K562 (cell line): ENCODE measurements at regions not wholly inside any gene's neighbourhood (a gene's known extent, or its start where the extent isn't known, plus 50 kb on each side); places are given as distances from the start of the nearest gene placed in this dataset.

Source experiments
- ATAC-seq: fragments of 200-7000 bp; cut with Tn5 transposase; 3 replicates; pipeline ENCODE4 v1.9.1; 2020; ENCODE audit warnings: moderate library complexity
- BruUV-seq: library from RNA; stranded (reverse); fragments of 400-500 nt; replicated peaks from 2 replicates; lab custom pipeline; 2021; lab: Mats Ljungman, UMichigan
- CTCF ChIA-PET: fragments of 300-600 bp; formaldehyde crosslinking; extraction: SDS; loops from one replicate; lab custom pipeline; 2021; ENCODE audit warnings: low intra/inter-chr PET ratio; lab: Yijun Ruan, JAX
- POLR2A ChIA-PET: fragments of 300-600, 350-650 bp; sonication (Branson Sonifier 250); formaldehyde crosslinking; extraction: SDS; loops from one replicate; lab custom pipeline; 2021; ENCODE audit warnings: antibody characterized with exemption, inconsistent platforms; lab: Yijun Ruan, JAX
- DNase-seq, 4 experiments: peaks; one replicate each; pipeline versions ENCODE4 v3.0.0 to v3.0.0-alpha.2; 2011 to 2018; ENCODE audit warnings: low spot score in 3 of 4, mixed read lengths in 3 of 4; ENCODE audit errors: extremely low read depth in 1 of 4
- FAIRE-seq: peaks from 2 replicates; lab custom pipeline; 2011; peaks lifted over from hg19 to GRCh38; lab: Jason Lieb, UNC
- H2AFZ ChIP-seq: 2 replicates; pipeline ENCODE4 v1.6.0; 2011; ENCODE audit warnings: low read depth, low read length, control low read depth, inconsistent platforms
- H3K27ac ChIP-seq: fragments of 200-600 bp; 3 replicates; pipeline ENCODE4 v1.8.0; 2011; ENCODE audit warnings: low read depth, mild to moderate bottlenecking, control low read depth, inconsistent platforms, low read length, moderate library complexity, mixed read lengths; ENCODE audit errors: extremely low read depth
- H3K27me3 ChIP-seq, 2 experiments: fragments of 300-600 bp in 1 of 2; 2 replicates in 1 of 2; 3 replicates in 1 of 2; pipeline versions ENCODE4 v1.6.0 to v1.8.0; 2011; ENCODE audit warnings: inconsistent platforms in 2 of 2, low read length in 2 of 2, mild to moderate bottlenecking in 1 of 2, mixed read lengths in 1 of 2, moderate library complexity in 1 of 2; ENCODE audit not compliant: control insufficient read depth in 2 of 2, insufficient read depth in 2 of 2
- H3K36me3 ChIP-seq: fragments of 300-600 bp; 3 replicates; pipeline ENCODE4 v1.8.0; 2011; ENCODE audit warnings: mild to moderate bottlenecking, low read length, inconsistent platforms; ENCODE audit not compliant: control insufficient read depth, insufficient read depth
- H3K4me1 ChIP-seq, 2 experiments: fragments of 200-600 bp in 1 of 2; replicated peaks in 1 of 2; 2 replicates in 1 of 2; 3 replicates in 1 of 2; pipeline versions ENCODE4 v1.5.1 to v1.8.0; 2011; ENCODE audit warnings: inconsistent platforms in 2 of 2, low read length in 2 of 2, mild to moderate bottlenecking in 1 of 2, mixed read lengths in 1 of 2, moderate library complexity in 1 of 2; ENCODE audit not compliant: control insufficient read depth in 2 of 2, insufficient read depth in 2 of 2
- H3K4me2 ChIP-seq: 2 replicates; pipeline ENCODE4 v1.6.1; 2011; ENCODE audit warnings: low read length, control low read depth, inconsistent platforms, mixed read lengths; ENCODE audit not compliant: insufficient read depth
- H3K4me3 ChIP-seq: fragments of 200-600 bp; sonication (generic), shearing (Covaris generic); 2 replicates; pipeline ENCODE4 v1.5.1; 2016; ENCODE audit warnings: control low read depth, inconsistent platforms
- H3K79me2 ChIP-seq: fragments of 200-600 bp; 3 replicates; pipeline ENCODE4 v1.8.0; 2011; ENCODE audit warnings: low read length, inconsistent platforms; ENCODE audit not compliant: control insufficient read depth, insufficient read depth
- H3K9ac ChIP-seq, 2 experiments: 2 replicates each; pipeline versions ENCODE4 v1.6.0 to v1.6.1; 2011; ENCODE audit warnings: low read depth in 2 of 2, low read length in 2 of 2, control low read depth in 1 of 2, inconsistent platforms in 1 of 2, mild to moderate bottlenecking in 1 of 2, mixed read lengths in 1 of 2; ENCODE audit not compliant: insufficient read depth in 1 of 2
- H3K9me1 ChIP-seq: one replicate; pipeline ENCODE4 v1.6.0; 2011; ENCODE audit warnings: inconsistent platforms, mild to moderate bottlenecking, low read length, moderate library complexity; ENCODE audit not compliant: control insufficient read depth, insufficient read depth
- H3K9me3 ChIP-seq: replicated peaks from 2 replicates; pipeline ENCODE4 v1.5.1; 2011; ENCODE audit warnings: low read depth, low read length, inconsistent platforms; ENCODE audit not compliant: control insufficient read depth, insufficient read depth
- H4K20me1 ChIP-seq: replicated peaks from 2 replicates; pipeline ENCODE4 v1.6.1; 2011; ENCODE audit warnings: low read length, inconsistent platforms, mixed read lengths; ENCODE audit not compliant: control insufficient read depth, insufficient read depth
- CREM ChIP-seq: IDR thresholded peaks from 2 replicates; pipeline ENCODE4 v1.6.1; 2014; ENCODE audit warnings: antibody characterized with exemption, low read depth
- DIDO1 ChIP-seq: fragments of 450-650 bp; IDR thresholded peaks from 2 replicates; pipeline ENCODE4 v1.6.1; 2016; ENCODE audit warnings: low read depth, missing biosample characterization, missing genetic modification characterization
- EZH2 ChIP-seq: IDR thresholded peaks from 2 replicates; pipeline ENCODE4 v1.6.1; 2012; ENCODE audit warnings: low read depth, mild to moderate bottlenecking, inconsistent platforms, low read length, borderline replicate concordance
- LARP7 ChIP-seq: fragments of 450-650 bp; IDR thresholded peaks from 2 replicates; pipeline ENCODE4 v1.6.1; 2016
- NCOA4 ChIP-seq: fragments of 450-650 bp; IDR thresholded peaks from 2 replicates; pipeline ENCODE4 v1.6.1; 2018; ENCODE audit warnings: mild to moderate bottlenecking; ENCODE audit not compliant: partially characterized antibody
- SMARCC2 ChIP-seq: fragments of 450-650 bp; IDR thresholded peaks from 2 replicates; pipeline ENCODE4 v1.6.1; 2017; ENCODE audit warnings: antibody characterized with exemption, moderate library complexity, mild to moderate bottlenecking, low read depth
- ZNF699 ChIP-seq: fragments of 250-450 bp; sonication (Bioruptor Pico); IDR thresholded peaks from 2 replicates; pipeline ENCODE4 v1.8.0; 2021; ENCODE audit warnings: mild to moderate bottlenecking, moderate library complexity; ENCODE audit not compliant: insufficient replicate concordance
- whole genome bisulfite sequencing: fragments of 100-300 bp; shearing (Covaris generic); methylation state at CpG from one replicate; pipeline ENCODE4 v1.1.6; 2016; ENCODE audit warnings: low coverage, mixed read lengths; ENCODE audit not compliant: insufficient coverage; ENCODE audit errors: missing lambda C conversion rate; 5-methylcytosine and 5-hydroxymethylcytosine counted together
- in situ Hi-C: fragments of 300-500 bp; cut with MboI; formaldehyde crosslinking; loops from 4 replicates; pipeline ENCODE4 v1.15.0; 2018; ENCODE audit warnings: inconsistent platforms, mixed read lengths
- intact Hi-C: fragments of 100-400 bp; cut with micrococcal nuclease; formaldehyde crosslinking; loops from 2 replicates; pipeline ENCODE4 v1.14.2; 2022
- TF ChIP-seq, protein P1 (sequence below), 2 experiments: fragments of 450-650 bp in 1 of 2; IDR thresholded peaks; 2 replicates each; pipeline ENCODE4 v1.6.1; 2011 to 2017; ENCODE audit warnings: low read depth in 2 of 2, antibody characterized with exemption in 1 of 2, borderline replicate concordance in 1 of 2, low read length in 1 of 2, mild to moderate bottlenecking in 1 of 2, mixed read lengths in 1 of 2; ENCODE audit not compliant: control insufficient read depth in 1 of 2

DNA sequence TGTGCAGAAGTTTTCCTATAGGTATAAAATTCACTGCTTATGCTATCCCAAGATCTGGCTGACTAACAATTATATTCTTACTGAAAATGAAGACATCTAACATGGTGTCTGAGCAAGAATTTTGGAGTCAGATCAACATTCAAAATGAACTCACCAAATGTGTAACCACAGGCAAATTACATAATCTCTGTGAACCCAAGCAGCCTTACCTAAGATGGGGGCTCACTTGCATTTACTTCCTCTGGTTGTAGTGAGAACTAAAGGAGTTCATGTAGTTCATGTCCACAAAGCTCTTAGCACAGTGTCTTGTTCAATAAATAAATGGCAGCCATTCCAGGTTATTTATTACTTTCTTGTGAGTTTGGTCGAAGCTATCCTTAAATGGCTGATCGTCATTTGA, 163.9 kb upstream of the LCORL start:
- Histone ChIP-seq H3K9me3 (no peaks in the 10 kb centered on the region), H3K36me3 (no peaks in the 10 kb centered on the region), H3K4me1 (no peaks in the 10 kb centered on the region), H3K4me2 (no peak overlapping the region), H3K27ac (no peak overlapping the region), H2AFZ (no peak overlapping the region), H3K4me3 (no peak overlapping the region), H4K20me1 (no peaks in the 10 kb centered on the region), H3K27me3 (no peaks in the 10 kb centered on the region), H3K9me1 (no peaks in the 10 kb centered on the region), H3K9ac (no peak overlapping the region), H3K79me2 (no peaks in the 10 kb centered on the region)
- ATAC-seq (no peak), FAIRE-seq (no peak), DNase-seq (no peak)
- ChIA-PET POLR2A (no interaction called here), CTCF (no interaction called here)
- in situ Hi-C loops (no loop called here), intact Hi-C loops (no loop called here)
- no TSS peak for BruUV-seq
- TF ChIP-seq EZH2 (no peak), SMARCC2 (no peak), DIDO1 (tag) (no peak), NCOA4 (no peak), ZNF699 (no peak), CREM (no peak), LARP7 (no peak)
- TF ChIP-seq, protein P1, sequence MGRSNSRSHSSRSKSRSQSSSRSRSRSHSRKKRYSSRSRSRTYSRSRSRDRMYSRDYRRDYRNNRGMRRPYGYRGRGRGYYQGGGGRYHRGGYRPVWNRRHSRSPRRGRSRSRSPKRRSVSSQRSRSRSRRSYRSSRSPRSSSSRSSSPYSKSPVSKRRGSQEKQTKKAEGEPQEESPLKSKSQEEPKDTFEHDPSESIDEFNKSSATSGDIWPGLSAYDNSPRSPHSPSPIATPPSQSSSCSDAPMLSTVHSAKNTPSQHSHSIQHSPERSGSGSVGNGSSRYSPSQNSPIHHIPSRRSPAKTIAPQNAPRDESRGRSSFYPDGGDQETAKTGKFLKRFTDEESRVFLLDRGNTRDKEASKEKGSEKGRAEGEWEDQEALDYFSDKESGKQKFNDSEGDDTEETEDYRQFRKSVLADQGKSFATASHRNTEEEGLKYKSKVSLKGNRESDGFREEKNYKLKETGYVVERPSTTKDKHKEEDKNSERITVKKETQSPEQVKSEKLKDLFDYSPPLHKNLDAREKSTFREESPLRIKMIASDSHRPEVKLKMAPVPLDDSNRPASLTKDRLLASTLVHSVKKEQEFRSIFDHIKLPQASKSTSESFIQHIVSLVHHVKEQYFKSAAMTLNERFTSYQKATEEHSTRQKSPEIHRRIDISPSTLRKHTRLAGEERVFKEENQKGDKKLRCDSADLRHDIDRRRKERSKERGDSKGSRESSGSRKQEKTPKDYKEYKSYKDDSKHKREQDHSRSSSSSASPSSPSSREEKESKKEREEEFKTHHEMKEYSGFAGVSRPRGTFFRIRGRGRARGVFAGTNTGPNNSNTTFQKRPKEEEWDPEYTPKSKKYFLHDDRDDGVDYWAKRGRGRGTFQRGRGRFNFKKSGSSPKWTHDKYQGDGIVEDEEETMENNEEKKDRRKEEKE (IDR thresholded peaks at IDR 0.05; ENCODE audit: borderline replicate concordance in 1 of 2, control insufficient read depth in 1 of 2, low read depth in 2 of 2, low read length in 1 of 2): no peak
- WGBS: 0% methylated on average over 2 of the region's 2 CpGs
